ENCODE measurements at regions not wholly inside any gene's neighbourhood (a gene's known extent, or its start where the extent isn't known, plus 50 kb on each side); places are given as distances from the start of the nearest gene placed in this dataset.

DNA sequence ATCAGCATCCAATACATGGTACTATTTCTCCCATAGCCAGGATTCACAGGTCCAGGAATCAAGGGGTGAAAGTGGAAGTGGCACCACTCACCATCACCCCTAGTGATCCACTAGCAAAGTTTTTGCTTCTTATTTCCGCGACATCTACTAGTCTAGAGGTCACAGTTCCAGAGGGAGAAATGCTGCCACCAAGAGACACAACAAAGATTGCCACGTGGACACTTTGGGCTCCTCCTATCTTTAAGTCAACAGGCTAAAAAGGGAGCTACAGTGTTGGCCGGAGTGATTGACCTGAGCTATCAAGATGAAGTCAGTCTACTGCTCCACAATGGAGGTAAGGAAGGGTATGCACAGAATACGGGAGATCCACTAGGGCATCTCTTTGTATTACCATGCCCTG, 178.2 kb downstream of the AKR1D1 start:
- peak; percentile 24 for DNase-seq (ENCODE audit: low read depth)

DNA sequence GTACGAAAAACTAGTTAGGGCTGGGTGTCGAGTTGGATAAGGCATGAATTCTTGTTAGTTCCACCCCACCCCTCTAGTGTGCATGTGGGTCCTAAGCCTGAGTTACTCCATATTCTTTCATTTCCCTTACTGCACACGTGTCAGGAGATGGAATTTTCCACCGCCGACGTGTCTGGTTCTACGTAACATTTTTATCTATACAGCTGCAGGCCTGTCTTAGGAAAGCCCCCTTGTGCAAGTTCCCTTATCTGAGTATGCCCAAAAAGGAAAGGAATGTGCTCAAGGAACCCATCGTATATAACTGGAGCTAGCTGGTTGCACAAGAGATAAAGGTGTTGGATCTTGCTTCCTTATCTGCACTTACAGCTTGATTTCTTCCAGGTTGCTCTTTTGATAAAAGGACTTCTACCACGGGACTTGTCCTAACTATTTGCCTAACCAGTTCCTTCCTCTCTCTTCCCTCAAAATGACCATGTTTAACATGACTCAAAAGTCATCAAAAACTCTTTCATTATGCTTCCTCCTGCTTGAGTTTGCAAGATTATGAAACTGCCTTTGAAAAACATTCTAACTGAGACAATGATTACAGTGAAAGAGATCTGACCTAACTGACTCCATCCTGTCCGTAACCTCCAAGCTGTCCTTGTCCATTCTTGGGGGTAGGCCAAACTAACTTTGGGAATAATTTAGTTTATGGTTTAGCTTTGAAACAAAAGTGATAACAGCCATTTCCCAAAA, 181.4 kb downstream of the AKR1D1 start:
- DNase-seq (ENCODE audit: low read depth), result peak; percentile 94

- DNase-seq (ENCODE audit: low read depth), result no peak
Measured at GRCh38 chr7:138258197-138258559, 181.9 kb downstream of the AKR1D1 start.

- no peak for DNase-seq (ENCODE audit: low read depth)
Measured at GRCh38 chr7:138259675-138260074, 183.4 kb downstream of the AKR1D1 start.

DNA sequence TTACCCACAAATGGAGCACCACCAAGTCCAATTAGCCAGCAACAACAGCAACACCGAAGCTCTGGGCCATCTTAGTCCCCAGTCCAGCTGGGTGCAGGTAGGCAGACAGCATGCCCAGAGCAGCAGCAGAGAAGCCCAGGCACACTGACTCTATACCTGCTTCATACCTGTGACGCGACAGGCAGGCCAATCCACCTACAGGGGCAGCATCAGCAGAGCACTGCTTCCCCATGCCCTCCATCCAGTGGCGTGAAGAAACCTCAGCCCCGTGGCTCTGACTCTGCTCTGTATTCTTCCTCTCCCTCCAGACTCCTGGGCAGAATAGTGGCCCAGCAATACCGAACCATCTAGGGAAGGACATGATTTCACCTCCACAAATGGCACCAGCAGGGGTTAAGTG, 191.7 kb downstream of the AKR1D1 start:
- no peak for DNase-seq (ENCODE audit: low read depth)

- DNase-seq (ENCODE audit: low read depth), result no peak
Measured at GRCh38 chr7:138276891-138277290, 183.2 kb upstream of the TRIM24 start.

GRCh38 chr7:138278601-138279000, 181.5 kb upstream of the TRIM24 start:
- DNase-seq (ENCODE audit: low read depth), result no peak

- no peak for DNase-seq (ENCODE audit: low read depth)
Measured at GRCh38 chr7:138282997-138283396, 177.1 kb upstream of the TRIM24 start.

- no peak for DNase-seq (ENCODE audit: low read depth)
Measured at GRCh38 chr7:138285129-138285528, 174.9 kb upstream of the TRIM24 start.

DNA sequence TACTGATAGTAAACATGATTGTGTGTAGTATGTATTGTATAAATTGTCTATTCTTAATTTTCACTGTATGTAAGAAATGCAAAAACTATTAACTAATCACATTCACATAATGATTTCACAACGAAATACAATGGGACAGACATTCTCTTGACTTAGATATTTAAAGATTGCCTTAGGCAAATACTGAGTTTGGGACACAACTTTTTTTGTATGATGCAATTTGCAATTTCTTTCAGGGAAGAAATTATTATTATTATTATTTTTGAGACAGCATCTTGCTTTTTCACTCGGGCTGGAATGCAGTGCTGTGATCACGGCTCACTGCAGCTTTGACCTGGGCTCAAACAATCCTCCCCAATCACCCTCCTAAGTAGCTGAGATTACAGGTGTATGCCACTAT, 173.2 kb upstream of the TRIM24 start:
- no peak for DNase-seq (ENCODE audit: low read depth)

DNA sequence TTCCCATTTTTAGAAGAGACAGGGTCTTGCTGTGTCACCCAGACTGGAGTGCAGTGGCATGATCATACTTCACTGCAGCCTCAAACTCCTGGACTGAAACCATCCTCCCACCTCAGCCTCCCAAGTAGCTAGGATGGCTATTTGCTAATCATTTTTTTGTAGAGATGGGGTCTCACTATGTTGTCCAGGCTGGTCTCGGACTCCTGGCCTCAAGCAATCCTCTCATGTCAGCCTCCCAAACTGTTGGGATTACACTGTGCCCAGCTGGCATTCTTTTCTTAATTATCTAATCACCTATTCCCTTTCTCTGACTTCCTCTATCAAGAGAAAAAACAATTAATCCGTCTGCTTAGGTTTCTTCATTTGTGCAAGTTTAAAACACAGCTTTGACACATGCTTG, 172.5 kb upstream of the TRIM24 start:
- no peak for DNase-seq (ENCODE audit: low read depth)

- no peak for DNase-seq (ENCODE audit: low read depth)
Measured at GRCh38 chr7:138289082-138289481, 171.0 kb upstream of the TRIM24 start.

- DNase-seq (ENCODE audit: low read depth), result no peak
Measured at GRCh38 chr7:138289864-138290263, 170.2 kb upstream of the TRIM24 start.

GRCh38 chr7:138292951-138293350, 167.1 kb upstream of the TRIM24 start:
- DNase-seq (ENCODE audit: low read depth), result no peak

DNA sequence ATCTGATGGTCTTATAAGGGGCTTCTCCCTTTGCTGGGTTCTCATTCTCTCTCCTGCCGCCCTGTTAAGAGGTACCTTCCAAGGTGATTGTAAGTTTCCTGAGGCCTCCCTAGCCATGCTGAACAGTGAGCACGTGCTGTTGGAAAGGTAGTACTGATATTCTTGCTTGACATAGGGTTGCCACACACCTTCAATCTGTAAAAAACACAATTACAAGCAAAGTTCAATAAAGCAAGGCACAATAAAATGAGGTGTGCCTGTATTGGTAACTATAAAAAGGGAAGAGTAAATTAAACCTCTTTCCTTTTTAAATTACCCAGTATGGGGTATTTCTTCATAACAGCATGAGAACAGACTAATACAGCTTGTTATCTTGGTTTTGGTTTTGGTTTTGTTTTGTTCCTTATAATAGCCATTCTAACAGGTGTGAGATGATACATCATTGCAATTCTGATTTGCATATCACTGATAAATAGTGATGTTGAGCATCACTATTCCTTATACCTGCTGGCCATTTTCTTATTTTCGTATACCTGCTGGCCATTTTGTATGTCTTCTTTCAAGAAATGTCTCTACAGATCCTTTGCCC, 164.9 kb upstream of the TRIM24 start:
- no peak for DNase-seq (ENCODE audit: low read depth)

DNA sequence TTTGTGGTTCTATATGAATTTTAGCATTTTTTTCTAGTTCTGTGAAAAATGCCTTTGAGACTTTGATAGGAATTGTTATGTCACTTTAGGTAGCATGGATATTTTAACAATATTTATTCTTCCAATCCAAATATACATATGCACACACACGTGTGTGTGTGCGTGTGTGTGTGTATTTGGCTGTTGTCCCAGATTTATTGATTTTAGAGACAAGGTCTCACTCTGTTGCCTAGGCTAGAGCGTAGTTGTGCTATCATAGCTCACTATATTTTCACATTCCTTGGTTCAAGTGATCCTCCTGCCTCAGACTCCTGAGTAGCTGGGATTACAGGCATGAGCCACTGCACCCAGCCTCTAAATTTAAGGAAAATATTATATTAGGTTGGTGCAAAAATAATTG, 162.5 kb upstream of the TRIM24 start:
- no peak for DNase-seq (ENCODE audit: low read depth)

GRCh38 chr7:138299066-138299465, 161.0 kb upstream of the TRIM24 start:
- DNase-seq (ENCODE audit: low read depth), result no peak

DNA sequence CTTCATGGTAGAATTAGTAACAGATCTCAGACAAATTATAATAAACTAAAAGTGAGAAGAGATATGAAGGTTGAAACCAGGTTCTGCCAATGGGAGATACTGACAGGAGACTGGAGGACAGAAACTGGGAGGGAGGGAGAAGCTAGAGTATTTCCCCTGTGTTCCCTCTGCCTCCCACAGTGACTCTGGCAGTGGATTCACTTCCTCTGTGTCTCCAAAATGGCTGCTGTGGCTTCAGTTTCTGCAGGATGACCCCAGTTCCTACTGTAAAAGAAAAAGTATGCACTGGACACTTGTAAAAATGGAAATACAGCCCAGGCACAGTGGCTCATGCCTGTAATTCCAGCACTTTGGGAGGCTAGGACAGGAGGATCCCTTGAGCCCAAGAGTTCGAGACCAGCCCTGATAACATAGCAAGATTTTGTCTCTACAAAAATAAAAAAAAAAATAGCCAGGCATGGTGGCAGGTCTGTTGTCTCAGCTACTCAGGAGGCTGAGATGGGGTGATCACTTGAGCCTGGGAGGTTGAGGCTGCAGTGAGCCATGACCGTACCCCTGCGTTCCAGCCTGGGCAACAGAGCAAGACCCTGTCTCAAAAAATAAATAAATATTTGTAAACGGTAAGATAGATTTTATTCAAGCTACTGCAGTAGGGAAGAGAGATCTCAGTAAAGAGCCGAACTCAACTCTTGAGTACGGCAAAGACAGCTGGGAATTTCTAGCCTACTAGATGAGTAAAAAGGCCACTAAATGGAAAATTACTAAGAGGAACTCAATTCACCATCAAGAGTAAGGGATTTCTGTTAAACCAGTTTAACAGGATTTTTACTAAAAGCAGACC, 156.6 kb upstream of the TRIM24 start:
- no peak for DNase-seq (ENCODE audit: low read depth)

GRCh38 chr7:138304071-138304320, 156.1 kb upstream of the TRIM24 start:
- no peak for DNase-seq (ENCODE audit: low read depth)

DNA sequence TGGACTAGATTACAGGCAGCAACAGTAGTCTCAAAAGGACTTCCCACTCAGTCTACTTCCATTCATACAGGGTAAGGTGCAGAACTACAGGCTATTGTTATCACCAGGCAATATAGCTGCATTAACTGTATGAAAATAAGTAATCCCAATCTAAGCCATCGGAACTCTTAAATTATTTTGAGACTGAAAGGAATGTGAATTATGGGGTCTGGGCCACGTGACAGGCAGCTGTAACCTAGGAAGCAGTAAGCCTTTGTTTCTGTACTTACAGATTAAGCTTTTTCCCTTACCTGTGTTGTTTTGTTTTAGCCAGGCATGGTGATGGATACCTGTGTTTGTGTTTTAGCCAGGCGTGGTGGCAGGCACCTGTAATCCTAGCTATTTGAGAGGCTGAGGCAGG, 152.4 kb upstream of the TRIM24 start:
- no peak for DNase-seq (ENCODE audit: low read depth)

DNA sequence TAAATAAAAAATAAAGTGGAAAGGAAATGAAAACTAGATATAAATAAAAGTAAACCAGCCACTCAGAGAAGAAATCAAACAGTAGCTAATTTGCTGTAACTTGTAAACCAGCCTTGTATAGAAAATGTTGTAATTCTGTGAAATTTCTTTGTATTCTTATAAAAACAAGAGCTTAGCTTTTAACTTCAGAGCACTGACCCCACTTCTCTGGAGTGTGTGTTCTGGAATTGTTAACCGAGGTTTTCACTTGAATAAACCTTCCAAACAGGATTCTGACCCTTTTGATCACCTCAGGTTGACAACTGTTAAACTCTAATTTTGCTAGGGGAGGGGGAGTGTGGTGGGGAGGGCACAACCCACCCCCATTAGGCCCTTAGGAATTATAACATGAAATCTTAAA, 151.9 kb upstream of the TRIM24 start:
- DNase-seq (ENCODE audit: low read depth), result no peak

GRCh38 chr7:138309186-138309585, 150.9 kb upstream of the TRIM24 start:
- no peak for DNase-seq (ENCODE audit: low read depth)

DNA sequence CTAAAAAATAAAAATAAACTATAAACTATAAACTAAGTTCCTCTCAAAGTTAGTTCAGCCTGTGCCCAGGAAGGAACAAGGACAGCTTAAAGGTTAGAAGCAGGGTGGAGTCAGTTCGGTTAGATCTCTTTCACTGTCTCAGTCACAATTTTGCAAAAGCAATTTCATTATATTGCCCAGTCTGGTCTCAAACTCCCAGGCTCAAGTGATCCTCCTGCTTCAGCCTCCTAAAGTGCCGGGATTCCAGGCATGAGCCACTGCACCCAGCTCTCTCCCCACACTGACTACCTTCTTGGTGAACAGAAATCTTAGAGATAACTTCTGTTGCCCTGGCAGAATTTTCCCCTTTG, 146.3 kb upstream of the TRIM24 start:
- no peak for DNase-seq (ENCODE audit: low read depth)
